ENCODE measurements at regions not wholly inside any gene's neighbourhood (a gene's known extent, or its start where the extent isn't known, plus 50 kb on each side); places are given as distances from the start of the nearest gene placed in this dataset.
A peak's percentile ranks its signal among the peaks of the same experiment; 100 is the strongest.

GRCh38 chr2:66382091-66382490 is 52.8 kb upstream of the MEIS1 start:
- no peak for DNase-seq (ENCODE audit: low spot score)

GRCh38 chr2:66379473-66379872 is 55.5 kb upstream of the MEIS1 start:
- no peak for DNase-seq (ENCODE audit: low spot score)

GRCh38 chr2:66377832-66378231 is 57.1 kb upstream of the MEIS1 start:
- DNase-seq (ENCODE audit: low spot score): no peak

GRCh38 chr2:66370824-66371223 is 64.1 kb upstream of the MEIS1 start:
- DNase-seq (ENCODE audit: low spot score): no peak

DNA sequence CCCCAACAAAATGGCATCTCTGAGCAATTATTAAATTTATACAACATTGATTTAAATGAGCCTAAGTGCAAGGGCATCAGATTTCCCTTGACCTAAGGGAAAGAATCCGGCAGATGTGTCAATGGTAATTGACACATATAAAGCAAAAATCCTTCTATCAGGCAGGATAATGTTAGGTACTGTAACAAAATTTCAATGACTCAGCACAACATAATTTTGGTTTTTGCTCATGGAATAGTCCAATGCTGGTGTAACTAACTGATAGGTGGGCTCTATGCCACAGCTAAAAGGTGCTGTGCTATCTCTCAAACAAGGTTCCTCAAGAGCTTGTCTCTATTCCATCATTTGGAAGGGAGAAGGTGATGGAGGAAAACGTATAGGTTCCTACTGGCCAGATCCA is 68.3 kb upstream of the MEIS1 start:
- no peak for DNase-seq (ENCODE audit: low spot score)

DNA sequence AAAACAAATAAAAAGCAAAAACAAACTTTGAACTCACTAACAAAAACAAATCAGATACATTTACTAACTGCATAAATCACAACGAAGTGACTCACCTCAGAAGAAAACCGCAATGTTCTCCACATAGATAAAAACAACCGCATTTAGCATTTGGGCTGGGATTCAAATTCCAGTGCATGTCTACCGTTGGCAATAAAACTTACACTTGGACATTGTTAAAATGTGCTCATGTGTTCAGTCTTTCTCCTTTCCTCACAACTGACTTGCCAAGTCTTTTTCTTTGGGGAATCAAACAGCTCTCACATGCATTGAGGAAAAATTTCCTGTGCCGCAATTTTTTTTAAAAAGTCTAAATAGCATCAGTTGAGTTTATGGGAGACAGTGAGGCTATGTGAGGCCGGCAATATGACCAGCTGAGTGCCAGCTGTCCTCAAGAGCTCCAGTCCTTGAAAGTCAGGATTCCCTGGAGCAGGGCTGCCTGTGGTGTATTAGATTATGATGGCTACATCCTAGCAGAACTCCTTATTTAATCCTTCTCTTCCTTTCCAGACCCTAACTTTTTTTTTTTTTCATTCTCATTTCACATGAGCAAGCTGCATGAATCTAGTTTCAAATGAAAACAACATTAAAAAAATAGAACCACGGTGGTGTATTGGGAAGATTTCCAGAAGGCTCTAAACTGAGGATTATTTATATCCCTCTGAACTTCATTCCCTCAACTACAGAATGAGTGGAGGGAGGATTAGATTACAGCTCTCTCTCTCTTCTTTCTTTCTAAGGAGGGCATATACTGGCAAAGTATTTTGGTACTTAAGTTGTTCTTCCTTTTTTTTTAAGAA is 70.2 kb upstream of the MEIS1 start:
- no peak for DNase-seq (ENCODE audit: low spot score)

GRCh38 chr2:66362701-66363100 is 72.2 kb upstream of the MEIS1 start:
- no peak for DNase-seq (ENCODE audit: low spot score)

DNA sequence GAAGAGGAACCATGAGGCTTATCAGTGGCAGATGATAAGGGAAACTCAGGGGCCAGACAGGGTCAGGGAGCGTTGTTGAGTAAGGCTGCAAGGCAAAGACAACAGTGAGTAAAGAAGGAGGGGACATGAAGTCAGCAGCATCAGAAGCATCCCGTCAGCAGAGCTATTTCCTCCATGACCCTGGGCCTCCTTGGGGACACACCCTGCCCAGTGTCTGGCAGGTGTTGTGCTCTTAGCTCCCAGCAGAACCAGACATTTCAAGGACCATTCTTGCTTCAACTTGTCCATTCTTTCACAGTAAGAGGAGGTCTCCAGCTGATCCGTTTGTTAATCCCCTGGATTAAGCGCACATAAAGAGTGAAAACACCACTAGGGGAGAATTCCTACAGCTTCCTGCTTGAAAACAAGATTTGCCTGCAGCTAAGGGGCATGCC is 88.7 kb upstream of the MEIS1 start:
- peak; percentile 14 for DNase-seq (ENCODE audit: low spot score)

DNA sequence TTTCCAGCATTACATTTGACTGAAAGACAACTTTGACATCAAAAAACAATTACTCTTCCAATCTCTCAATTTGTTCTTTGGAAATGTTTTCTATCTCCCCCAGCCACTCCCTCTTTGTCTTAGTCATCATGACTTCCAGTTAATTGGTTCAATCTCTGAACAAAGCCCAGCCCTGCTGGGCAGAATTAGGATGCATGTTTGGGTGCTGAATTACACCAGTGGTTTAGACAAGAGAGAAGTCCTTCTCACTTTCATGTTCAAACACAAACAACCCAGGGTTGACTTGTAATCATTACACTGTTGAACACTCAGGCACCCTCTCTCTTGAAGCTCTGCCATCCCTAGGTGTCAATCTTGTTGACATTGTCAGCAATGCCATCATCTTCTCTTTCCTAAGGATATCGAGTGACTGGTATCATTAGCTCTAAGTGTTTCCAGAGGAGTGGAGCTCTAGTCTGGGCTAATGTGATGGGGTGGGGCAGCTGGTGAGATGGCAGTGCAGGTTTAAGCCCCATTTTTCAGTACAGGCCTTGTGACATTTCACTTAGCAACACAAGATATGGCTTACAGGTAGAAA is 90.8 kb upstream of the MEIS1 start:
- DNase-seq (ENCODE audit: low spot score): no peak

- DNase-seq (ENCODE audit: low spot score): no peak
Measured at GRCh38 chr2:66343259-66343658, 91.7 kb upstream of the MEIS1 start.

DNA sequence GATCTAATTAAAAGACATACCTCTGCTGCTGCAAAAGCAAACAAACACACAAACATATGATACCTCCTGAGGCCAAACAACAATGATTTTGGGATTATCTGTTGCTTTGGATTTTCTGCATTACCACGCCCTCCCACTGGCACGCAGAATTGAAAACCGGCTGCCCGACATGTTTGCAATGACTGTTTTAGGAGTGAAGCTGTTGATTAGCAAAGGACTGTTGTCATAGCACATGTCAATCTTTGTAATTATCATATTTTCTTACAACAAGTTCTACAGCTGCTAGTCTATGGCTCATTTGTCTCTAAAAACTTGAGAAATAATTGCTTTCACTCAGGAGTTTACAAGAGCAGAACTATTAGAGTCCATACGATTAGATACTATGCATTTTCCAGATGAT is 94.4 kb upstream of the MEIS1 start:
- no peak for DNase-seq (ENCODE audit: low spot score)

DNA sequence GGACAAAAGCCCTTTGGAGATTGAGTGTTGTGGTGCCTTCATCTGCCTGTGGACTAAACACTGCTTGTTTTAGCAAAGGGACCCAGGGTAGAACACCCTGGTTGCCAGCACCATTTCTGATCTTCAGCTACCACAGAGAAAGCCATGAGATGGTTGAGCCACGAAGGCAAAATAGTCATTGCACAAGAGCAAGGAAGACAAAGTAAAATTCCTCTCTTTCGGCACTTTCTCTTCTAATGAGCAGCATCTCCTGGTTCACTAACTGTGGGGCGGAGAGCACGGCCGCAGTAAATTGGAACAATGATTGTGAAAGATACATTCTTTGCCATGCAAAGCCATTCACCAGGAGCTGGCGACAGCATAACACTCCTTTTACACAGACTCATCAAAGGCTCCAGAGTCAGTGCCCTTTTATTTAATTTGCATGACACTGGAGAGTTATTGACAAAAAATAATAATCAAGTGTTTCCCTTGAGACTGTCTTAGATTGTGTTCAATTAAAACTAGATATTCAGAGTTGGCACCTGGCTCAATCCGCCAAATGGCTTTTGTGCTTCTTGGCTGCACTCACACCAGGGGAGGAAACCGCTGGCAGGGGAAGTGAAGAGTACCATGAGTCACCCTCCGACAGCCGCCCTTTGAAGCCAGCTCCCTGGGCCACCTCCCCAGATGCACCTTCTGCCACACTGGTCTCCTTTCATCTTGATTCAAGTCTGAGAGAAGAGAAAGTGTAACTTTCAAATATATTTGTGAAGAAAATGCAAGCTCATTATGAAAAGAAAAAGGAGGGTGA is 100.5 kb upstream of the MEIS1 start:
- DNase-seq (ENCODE audit: low spot score): no peak

GRCh38 chr2:66331176-66331575 is 103.7 kb upstream of the MEIS1 start:
- no peak for DNase-seq (ENCODE audit: low spot score)

- no peak for DNase-seq (ENCODE audit: low spot score)
Measured at GRCh38 chr2:66329081-66329605, 105.8 kb upstream of the MEIS1 start.

DNA sequence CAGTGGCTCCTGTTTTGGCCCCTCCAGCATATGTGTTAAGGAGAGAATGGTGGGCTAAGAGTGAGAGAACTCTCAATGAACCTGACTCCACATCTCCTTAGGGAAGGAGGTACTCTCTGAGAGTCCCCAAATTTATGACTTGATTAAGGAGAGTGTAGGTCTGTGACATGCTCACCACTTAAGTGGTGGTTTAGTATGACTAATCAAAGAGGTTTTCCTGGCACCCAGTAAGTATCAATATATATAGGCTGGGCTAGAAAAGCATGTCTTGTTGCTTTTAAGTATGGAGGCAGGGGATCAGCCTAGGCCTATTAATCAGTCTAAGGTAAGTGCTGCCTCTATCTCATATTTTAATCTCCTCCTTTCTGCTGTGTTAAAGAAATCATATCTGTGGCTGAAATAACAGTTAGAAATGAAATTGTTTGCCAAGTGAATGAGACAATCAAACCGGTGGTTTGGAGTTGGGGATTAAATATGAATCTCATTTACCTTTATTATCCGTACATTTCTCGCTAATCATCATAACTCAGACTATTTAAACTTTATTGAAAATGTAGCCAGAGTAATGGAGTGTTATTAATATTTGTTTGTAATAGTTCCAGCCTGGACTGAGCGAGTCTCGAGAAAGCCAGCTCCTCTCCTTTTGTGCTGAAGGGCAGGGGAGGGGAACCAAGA is 107.7 kb upstream of the MEIS1 start:
- no peak for DNase-seq (ENCODE audit: low spot score)

DNA sequence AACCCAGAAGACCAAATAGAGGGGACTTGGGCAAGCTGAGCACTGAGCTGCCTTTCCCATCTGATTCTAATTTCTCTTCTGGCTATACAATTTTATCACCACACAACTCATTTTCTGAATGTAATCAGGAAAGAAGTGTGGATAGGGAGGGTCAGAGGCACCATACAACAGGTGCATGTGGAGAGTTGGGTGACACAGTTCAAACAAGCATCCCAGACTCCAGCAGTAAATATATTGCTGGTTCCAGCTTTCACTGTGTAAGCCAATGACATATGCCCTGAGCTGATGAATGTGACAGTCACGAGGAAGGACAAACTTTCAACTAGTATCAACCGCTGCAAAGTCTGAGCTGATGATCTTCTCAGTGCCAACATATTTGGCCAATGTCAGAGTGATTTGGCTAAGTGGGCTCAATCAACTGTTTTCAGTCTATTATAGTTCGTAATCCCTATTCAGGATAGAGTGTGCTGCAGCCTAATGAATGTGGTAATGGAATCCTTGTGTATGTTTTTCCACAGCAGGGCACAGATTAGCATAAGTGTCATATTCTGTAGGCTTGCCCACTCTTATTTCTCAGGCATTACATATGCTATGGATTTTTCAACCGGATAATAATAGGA is 109.9 kb upstream of the MEIS1 start:
- no peak for DNase-seq (ENCODE audit: low spot score)

- DNase-seq (ENCODE audit: low spot score): no peak
Measured at GRCh38 chr2:66324356-66324755, 110.6 kb upstream of the MEIS1 start.

- no peak for DNase-seq (ENCODE audit: low spot score)
Measured at GRCh38 chr2:66323406-66323805, 111.5 kb upstream of the MEIS1 start.

DNA sequence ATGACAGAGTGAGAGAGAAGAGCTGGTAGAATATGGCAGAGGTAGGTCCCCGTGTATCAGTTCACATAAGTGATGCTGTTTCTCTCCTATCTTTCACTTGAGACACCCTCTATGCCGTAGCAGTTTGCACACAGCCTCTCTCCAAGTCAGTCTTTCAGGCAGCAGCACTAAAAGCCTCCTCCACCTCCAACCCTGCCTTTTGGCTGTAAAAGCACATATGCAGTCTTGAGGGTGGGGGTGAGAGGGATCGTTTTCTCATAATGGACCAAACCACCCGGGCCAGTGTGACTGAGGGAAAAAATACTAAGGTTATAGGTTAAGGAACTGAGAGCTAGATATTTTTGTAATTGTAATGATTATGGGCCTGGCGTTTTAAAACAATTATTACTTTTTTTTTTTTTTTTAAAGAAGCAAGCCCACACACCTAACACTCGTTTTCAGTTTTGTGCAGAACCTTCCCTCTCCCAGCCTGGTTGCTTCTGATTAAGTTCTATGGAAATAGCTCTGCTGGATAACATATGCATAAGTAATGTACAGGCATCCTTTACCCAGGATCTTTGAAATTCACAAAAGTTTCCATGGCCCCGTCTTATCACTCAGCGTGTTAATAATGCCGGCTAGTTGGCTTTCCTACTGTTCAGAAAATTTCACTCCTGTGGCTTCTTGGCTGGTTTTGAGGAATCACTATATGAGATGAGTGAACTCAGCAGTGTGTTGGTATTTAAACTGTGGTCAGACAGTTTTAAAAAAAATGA is 112.2 kb upstream of the MEIS1 start:
- no peak for DNase-seq (ENCODE audit: low spot score)

- DNase-seq (ENCODE audit: low spot score): no peak
Measured at GRCh38 chr2:66318009-66318561, 116.8 kb upstream of the MEIS1 start.

Measured in HuH-7 (cell line).